Stimulated activated naive CD4-positive, alpha-beta T cell (primary cell): ENCODE measurements at regions not wholly inside any gene's neighbourhood (a gene's known extent, or its start where the extent isn't known, plus 50 kb on each side); places are given as distances from the start of the nearest gene placed in this dataset.

Experiments
- DNase-seq, 6 experiments: peaks; one replicate each; lab custom pipeline; 2025; lab: John Stamatoyannopoulos, UW

- no peak for DNase-seq
Measured at GRCh38 chr12:83691730-83692129, 1005.0 kb downstream of the TMTC2 start.

GRCh38 chr12:83690465-83690864, 1003.8 kb downstream of the TMTC2 start:
- DNase-seq: no peak

GRCh38 chr12:83689333-83689732, 1002.6 kb downstream of the TMTC2 start:
- no peak for DNase-seq

- DNase-seq: no peak
Measured at GRCh38 chr12:83676781-83677295, 990.1 kb downstream of the TMTC2 start.

- no peak for DNase-seq
Measured at GRCh38 chr12:83666690-83667089, 980.0 kb downstream of the TMTC2 start.

- DNase-seq: no peak
Measured at GRCh38 chr12:83665634-83666218, 979.0 kb downstream of the TMTC2 start.

GRCh38 chr12:83664650-83665049, 977.9 kb downstream of the TMTC2 start:
- DNase-seq: no peak

GRCh38 chr12:83660727-83661358, 974.1 kb downstream of the TMTC2 start:
- no peak for DNase-seq

GRCh38 chr12:83659321-83659720, 972.6 kb downstream of the TMTC2 start:
- DNase-seq: no peak

- DNase-seq: no peak
Measured at GRCh38 chr12:83656004-83656403, 969.3 kb downstream of the TMTC2 start.

- DNase-seq: no peak
Measured at GRCh38 chr12:83642205-83642604, 955.5 kb downstream of the TMTC2 start.

- DNase-seq: no peak
Measured at GRCh38 chr12:83641789-83642188, 955.1 kb downstream of the TMTC2 start.

- DNase-seq: no peak
Measured at GRCh38 chr12:83634726-83635267, 948.1 kb downstream of the TMTC2 start.

GRCh38 chr12:83630526-83630925, 943.8 kb downstream of the TMTC2 start:
- no peak for DNase-seq

GRCh38 chr12:83629931-83630330, 943.2 kb downstream of the TMTC2 start:
- no peak for DNase-seq

- no peak for DNase-seq
Measured at GRCh38 chr12:83622205-83622604, 935.5 kb downstream of the TMTC2 start.

GRCh38 chr12:83619973-83620372, 933.3 kb downstream of the TMTC2 start:
- no peak for DNase-seq

- no peak for DNase-seq
Measured at GRCh38 chr12:83615152-83615551, 928.4 kb downstream of the TMTC2 start.

GRCh38 chr12:83613586-83614110, 926.9 kb downstream of the TMTC2 start:
- no peak for DNase-seq

GRCh38 chr12:83603106-83603505, 916.4 kb downstream of the TMTC2 start:
- DNase-seq: no peak

GRCh38 chr12:83575326-83575725, 888.6 kb downstream of the TMTC2 start:
- no peak for DNase-seq

- no peak for DNase-seq
Measured at GRCh38 chr12:83574142-83574541, 887.4 kb downstream of the TMTC2 start.

GRCh38 chr12:83573671-83574070, 887.0 kb downstream of the TMTC2 start:
- DNase-seq: no peak
